ENCODE measurements at regions not wholly inside any gene's neighbourhood (a gene's known extent, or its start where the extent isn't known, plus 50 kb on each side); places are given as distances from the start of the nearest gene placed in this dataset.

- TF ChIP-seq RFX5 (IDR thresholded peaks at IDR 0.05; ENCODE audit: low read depth, low read length) (no peak), POLR2A (IDR thresholded peaks at IDR 0.05; ENCODE audit: low read depth, low read length) (no peak)
These were observed 70.0 kb upstream of the SLC6A6 start for GRCh38 chr3:14332392-14332791.
